Thyroid gland (tissue), 4 donors: ENCODE measurements at regions not wholly inside any gene's neighbourhood (a gene's known extent, or its start where the extent isn't known, plus 50 kb on each side); places are given as distances from the start of the nearest gene placed in this dataset.

Experiments used
- POLR2A ChIP-seq, 2 donors: fragments of 450-650 bp; IDR thresholded peaks; one replicate each; pipeline ENCODE4 v1.6.1; 2017; ENCODE audit warnings: antibody characterized with exemption in 2 of 2, mild to moderate bottlenecking in 2 of 2, moderate library complexity in 1 of 2
- TF ChIP-seq, protein P1 (sequence below), 6 experiments: fragments of 200-600 bp in 3 of 6; fragments of 450-650 bp in 3 of 6; sonication (generic) in 3 of 6; IDR thresholded peaks; one replicate each; pipeline ENCODE4 v1.5.1; 2016 to 2019; ENCODE audit warnings: antibody characterized with exemption in 6 of 6, mild to moderate bottlenecking in 2 of 6, inconsistent platforms in 1 of 6, moderate library complexity in 1 of 6

DNA sequence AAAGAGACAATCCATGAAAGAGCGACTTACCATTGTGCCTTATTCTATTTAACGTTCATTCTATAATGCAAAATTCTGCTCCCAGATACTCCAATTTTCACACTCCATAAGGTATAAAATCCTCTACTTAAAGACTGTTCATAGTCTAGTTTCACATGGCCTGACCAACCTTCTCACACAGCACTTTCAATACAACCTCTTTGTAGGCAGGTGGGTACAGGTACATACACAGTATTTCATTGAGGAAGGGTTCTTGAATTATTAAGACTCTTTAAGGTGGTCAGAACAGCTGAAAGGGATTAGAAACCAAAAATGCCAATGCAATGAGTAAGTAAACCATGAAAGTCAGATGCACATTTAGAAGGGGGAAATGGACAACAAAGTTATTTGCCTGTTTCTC, 352.0 kb downstream of the PARP8 start:
- TF ChIP-seq, protein P1, sequence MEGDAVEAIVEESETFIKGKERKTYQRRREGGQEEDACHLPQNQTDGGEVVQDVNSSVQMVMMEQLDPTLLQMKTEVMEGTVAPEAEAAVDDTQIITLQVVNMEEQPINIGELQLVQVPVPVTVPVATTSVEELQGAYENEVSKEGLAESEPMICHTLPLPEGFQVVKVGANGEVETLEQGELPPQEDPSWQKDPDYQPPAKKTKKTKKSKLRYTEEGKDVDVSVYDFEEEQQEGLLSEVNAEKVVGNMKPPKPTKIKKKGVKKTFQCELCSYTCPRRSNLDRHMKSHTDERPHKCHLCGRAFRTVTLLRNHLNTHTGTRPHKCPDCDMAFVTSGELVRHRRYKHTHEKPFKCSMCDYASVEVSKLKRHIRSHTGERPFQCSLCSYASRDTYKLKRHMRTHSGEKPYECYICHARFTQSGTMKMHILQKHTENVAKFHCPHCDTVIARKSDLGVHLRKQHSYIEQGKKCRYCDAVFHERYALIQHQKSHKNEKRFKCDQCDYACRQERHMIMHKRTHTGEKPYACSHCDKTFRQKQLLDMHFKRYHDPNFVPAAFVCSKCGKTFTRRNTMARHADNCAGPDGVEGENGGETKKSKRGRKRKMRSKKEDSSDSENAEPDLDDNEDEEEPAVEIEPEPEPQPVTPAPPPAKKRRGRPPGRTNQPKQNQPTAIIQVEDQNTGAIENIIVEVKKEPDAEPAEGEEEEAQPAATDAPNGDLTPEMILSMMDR (IDR thresholded peaks at IDR 0.05): no peak
- TF ChIP-seq POLR2A (IDR thresholded peaks at IDR 0.05): no peak
